Dedifferentiated amniotic fluid mesenchymal stem cell (primary cell): ENCODE measurements at regions not wholly inside any gene's neighbourhood (a gene's known extent, or its start where the extent isn't known, plus 50 kb on each side); places are given as distances from the start of the nearest gene placed in this dataset.
A peak's percentile ranks its signal among the peaks of the same experiment; 100 is the strongest.
"Not testable (repeated sequence)": the region's sequence is repeated elsewhere in the genome, so short reads cannot be mapped to it uniquely, and the experiment has no call there.

ENCODE experiments used
- DNase-seq: peaks from one replicate; pipeline ENCODE4 v3.0.0-alpha.2; 2016; ENCODE audit errors: extremely low spot score

DNA sequence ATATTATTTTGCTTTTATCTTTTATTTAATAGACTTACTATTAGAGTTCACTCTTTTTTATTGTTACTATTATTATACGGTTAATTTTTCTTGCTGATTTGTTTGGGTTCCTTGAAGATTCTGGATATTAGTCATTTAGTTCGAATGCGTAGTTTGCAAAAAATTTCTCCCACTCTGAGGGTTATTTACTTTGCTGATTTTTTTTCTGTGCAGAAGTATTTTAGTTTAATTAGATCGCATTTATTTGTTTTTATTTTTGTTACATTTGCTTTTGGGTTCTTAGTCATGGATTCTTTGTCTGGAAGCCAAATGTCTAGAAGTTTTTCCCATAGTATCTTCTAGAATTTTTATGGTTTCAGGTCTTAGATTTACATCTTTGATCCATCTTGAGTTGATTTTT lies 585.2 kb downstream of the CPS1 start:
- no peak for DNase-seq

- peak; percentile 80 for DNase-seq
Observed at GRCh38 chr2:211144078-211144477, 587.7 kb downstream of the CPS1 start.

- no peak for DNase-seq
Observed at GRCh38 chr2:211144974-211145665, 588.7 kb downstream of the CPS1 start.

DNA sequence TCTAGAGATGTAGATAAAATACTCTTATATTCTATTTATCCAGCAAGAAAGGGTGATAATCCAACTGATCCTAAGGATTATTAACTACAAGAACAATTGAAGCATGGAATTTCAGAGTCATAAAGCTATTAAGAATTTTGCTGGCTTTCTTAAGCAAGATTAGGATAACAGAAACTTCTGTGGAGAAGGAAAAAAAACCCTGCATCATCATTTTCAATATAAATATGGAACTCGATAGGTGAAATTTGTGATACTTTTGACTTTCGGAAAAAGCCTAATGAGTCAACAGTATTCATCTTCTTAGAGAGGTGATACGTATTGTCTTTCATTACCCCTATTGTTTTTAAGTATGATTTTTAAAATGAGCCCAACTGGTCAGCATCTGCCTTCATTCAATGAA lies 593.3 kb downstream of the CPS1 start:
- DNase-seq, result no peak

DNA sequence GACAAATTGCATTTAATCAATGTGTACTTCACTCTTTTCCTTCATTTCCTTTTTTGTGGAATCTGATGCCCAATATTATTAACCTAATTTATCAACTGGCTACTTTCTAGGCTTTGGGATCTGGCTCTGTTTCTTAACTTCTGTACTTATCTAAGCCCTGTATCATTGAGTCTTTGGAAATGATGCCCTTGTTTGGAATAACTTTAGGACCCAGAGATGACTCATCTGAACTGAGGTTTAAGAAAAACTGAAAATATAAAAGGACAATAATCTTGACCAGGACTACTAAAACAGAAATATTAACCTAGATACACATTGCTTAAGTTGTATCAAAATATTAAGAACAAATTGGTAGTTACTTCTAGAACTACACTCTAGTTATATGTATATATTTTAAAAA lies 600.8 kb downstream of the CPS1 start:
- DNase-seq, result no peak

- peak; percentile 77 for DNase-seq
Observed at GRCh38 chr2:211157856-211158463, 601.6 kb downstream of the CPS1 start.

- DNase-seq, result no peak
Observed at GRCh38 chr2:211159972-211160371, 603.6 kb downstream of the CPS1 start.

DNA sequence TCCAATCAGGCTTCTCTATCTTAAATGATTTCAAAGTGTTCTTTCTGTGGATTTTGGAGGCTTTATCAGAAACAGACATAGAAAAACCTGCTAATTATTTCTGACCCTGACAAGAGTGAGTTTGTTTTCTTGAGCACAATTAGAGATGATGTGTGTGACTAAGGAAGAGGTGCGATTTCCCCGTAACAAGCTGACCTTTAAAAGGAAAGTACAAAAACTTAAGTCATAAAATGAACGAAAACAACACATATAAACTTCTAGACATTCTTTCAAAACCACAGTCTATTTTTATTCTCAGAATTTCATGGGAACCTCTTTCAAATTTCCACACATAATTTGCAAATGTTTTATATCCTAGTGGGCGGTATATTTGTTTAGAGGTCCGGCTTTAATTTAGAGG lies 604.8 kb downstream of the CPS1 start:
- DNase-seq, result peak; percentile 28

DNA sequence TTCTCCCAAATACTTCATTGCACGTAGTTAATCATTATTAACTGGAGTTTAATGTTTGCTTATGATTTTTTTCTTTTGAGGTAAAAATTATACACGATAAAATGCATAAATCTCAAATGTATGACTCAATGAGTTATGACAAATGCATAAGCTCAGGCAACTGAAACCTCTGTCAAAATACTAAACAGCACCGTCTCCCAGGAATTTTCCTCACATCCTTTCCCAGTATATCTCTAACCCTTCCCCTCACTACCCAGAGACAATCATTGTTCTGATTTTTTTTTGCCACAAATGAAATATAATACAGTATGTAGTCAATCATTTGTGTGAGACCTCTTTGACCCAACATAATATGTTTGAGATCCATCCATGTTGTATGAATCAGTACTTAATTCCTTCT lies 606.5 kb downstream of the CPS1 start:
- no peak for DNase-seq

GRCh38 chr2:211170843-211171242 lies 614.4 kb downstream of the CPS1 start:
- DNase-seq, result no peak

DNA sequence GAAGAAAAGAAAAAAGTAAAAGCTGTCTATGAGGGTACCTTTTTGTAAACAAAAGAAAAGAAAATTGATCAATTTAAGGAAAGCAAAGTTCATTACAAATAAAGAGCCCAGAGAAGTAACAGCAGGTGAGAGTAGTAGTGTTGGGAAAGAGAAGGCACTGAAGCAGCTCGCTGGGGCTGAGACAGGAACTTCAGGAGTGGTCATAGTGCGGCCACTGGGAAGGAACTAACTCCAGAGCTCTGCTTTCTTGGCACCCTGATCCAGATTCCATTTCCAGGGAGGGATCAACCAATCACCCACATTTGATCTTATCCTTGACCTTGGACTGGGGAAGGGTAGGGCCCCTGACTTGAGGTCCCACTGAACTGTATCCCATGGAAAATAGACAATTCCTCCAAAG lies 617.6 kb downstream of the CPS1 start:
- DNase-seq, result no peak

- DNase-seq, result no peak
Observed at GRCh38 chr2:211174631-211175030, 618.2 kb downstream of the CPS1 start.

DNA sequence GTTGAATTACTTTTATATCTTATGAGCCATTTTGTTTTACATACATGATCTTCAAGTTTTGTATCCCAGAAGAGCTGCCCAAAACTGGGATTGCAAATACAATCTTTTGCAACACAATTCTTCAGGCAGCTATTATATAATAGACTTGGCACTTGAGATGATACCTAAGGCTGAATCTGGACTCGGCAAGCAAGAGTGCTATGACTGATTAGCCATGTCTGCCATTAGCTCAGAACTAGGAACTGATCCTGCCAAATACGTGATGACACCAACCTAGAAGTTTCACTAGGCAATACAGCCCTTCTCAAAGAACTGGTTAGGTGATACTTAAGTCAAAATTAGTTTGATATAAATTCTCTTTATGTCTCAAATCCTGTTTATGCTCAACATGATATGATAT lies 619.6 kb downstream of the CPS1 start:
- no peak for DNase-seq

GRCh38 chr2:211176514-211177141 lies 620.2 kb downstream of the CPS1 start:
- DNase-seq, result no peak

DNA sequence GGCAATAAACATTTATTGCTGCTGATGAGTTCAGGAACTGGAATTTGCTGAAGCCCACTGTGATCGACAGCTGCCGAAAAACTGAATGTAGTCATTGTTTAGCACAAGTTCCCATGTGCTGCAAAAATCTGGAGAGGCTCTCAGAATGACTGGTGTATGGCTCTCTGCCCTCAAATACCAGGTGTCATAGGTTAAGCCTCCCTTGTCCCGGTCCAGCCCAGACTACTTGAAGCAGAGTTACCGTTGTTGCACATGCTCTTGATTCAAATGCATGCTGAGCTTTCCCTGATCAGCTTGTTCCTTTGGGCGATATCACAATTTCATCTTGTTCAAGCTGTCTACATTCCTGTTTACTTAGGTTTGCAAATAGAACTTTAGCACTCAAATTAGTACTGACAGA lies 625.2 kb downstream of the CPS1 start:
- no peak for DNase-seq

DNA sequence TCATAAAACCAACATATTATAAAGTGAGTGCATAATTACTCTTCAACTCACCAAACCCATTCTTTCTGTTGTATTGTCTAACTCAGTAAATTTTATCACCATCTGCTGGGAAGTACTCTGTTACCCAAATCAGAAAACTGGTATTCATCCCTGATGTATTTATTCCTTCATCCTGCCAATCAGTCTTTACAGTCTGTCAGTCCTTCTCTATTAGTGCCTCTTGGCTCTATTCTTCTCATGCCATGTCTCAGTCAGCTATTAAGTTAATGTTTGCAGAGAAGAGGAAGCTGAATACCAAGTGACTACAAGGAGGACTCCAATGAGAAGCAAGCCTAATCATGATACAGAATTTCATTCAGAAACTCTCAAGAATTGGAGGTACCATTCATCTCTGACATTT lies 631.2 kb downstream of the CPS1 start:
- DNase-seq, result no peak

DNA sequence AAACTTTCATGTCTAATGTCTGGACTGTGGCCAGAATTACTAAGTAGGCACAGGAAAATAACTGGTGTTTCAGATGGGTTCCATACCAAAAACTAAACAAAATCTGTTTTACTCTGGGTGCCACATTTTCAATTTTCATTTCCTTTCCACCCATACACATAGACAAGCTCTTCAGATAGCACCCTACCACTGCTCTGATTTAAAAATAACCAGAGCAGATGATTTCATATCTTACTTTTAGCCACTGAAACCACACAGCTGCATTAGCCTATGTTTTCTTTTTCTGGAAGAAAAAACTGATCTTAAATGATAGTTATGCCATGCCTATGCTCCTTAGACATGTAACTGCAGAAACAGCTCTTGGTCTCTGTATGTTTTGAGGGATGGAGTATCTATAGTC lies 647.6 kb downstream of the CPS1 start:
- DNase-seq, result no peak

DNA sequence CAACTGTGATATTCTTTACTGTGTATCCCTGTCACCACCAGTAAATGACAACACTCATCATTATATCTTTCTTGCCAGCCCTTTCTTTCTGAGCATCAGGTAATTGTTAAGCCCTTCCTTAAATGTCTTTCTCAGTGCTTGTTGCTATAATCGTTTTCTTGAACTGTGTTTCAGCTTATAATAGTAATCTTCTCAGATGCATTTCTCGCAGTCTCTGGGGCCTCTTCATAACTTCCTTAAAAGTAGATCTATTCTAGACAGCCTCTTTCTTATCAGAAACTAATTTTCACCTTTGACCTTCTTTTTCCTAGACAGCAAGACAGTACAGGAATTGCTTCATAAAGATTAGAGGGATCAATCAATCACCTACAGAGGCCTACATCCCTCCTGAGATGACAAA lies 648.1 kb downstream of the CPS1 start:
- DNase-seq, result no peak

GRCh38 chr2:211204902-211205301 lies 648.5 kb downstream of the CPS1 start:
- no peak for DNase-seq

DNA sequence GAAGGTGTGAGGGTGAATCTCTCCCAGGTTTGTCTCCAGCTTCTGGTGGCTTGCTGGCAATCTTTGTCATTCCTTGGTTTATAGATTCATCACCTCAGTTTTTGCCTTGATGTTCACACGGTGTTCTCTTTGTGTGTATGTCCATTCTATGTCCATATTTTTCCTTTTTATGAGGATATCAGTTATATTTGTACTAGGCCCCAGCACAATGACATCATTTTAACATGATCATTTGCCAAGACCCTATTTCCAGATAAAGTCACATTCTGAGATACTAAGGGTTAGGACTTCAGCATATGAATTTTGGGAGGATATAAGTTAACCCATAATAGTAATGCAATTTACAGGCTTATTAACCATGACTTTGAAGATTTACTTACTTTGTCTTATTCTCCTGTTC lies 649.0 kb downstream of the CPS1 start:
- DNase-seq, result no peak

- no peak for DNase-seq
Observed at GRCh38 chr2:211205836-211206235, 649.4 kb downstream of the CPS1 start.

DNA sequence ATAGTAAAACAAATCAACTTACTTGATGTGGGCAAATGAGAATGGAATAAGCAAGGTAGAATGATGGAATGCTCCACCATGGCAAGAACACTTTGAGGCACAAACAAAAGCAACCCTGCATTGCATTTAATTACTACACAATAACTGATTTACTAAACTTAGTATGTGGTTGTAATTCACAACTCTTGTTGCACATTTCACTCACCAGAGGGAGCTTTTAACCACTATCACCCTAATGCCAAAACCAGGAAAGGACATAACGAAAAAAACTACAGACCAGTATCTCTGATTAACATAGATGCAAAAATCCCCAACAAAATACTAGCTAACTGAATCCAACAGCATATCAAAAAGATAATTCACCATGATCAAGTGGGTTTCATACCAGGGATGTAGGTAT lies 659.8 kb downstream of the CPS1 start:
- DNase-seq, result no peak

GRCh38 chr2:211219548-211219947 lies 663.1 kb downstream of the CPS1 start:
- DNase-seq, result not testable (repeated sequence)
